OCI-LY1 (cell line): ENCODE measurements at regions not wholly inside any gene's neighbourhood (a gene's known extent, or its start where the extent isn't known, plus 50 kb on each side); places are given as distances from the start of the nearest gene placed in this dataset.

ENCODE experiments used
- CTCF ChIP-seq: fragments of 200-600 bp; sonication (generic), shearing (Covaris generic); IDR thresholded peaks from 2 replicates; pipeline ENCODE4 v1.5.1; 2017; ENCODE audit warnings: mild to moderate bottlenecking, antibody characterized with exemption, low read length, moderate library complexity, mixed read lengths
- EZH2 ChIP-seq: fragments of 200-600 bp; sonication (generic), shearing (Covaris generic); IDR thresholded peaks from 2 replicates; pipeline ENCODE4 v1.8.0; 2017; ENCODE audit warnings: borderline replicate concordance, mixed run types, mild to moderate bottlenecking, antibody characterized with exemption, low read length, moderate library complexity, mixed read lengths

GRCh38 chr10:131586958-131587357 is 275.4 kb upstream of the TCERG1L start:
- no peak for TF ChIP-seq CTCF
- TF ChIP-seq EZH2: no peak
